ENCODE measurements at regions not wholly inside any gene's neighbourhood (a gene's known extent, or its start where the extent isn't known, plus 50 kb on each side); places are given as distances from the start of the nearest gene placed in this dataset.

DNA sequence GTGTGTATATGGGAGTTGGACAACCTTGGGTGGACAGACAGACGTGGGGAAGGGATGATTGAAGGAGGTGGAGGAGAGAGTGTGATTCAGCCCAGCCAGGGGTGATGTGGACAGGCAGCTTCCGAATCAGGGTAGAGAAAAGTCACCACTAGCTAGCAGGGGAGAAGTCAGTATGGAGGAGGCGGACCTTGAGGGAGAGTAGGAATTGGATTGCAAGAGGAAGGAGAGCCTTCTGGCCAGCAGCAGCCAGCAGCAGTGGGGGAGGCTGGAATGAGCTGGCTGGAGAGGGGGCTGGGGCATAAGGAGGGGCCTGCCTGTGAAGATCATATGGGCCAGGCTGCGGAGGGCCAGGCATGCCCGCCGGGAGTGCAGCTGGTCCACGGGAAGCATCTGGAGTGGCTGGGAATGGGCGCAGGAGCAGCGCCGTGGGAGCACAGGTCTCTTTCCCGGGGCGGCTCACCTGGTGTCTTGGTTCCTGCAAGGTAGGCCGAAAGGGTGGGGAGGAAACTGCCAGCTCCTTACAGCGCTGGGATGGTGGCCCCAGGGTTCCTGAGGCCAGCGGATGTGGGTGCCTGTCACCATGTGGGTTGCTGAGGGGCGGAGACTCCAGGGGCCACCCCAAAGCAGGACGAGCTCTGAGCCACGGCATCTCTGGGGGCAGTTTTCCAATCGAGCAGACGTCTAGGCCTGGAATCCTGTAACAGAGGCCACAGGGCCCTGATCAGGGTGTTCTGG is 235.3 kb downstream of the SEC14L1 start:
- peak; percentile 78 to 83 for DNase-seq
- Histone ChIP-seq H3K27me3 (no peaks in the 10 kb centered on the region), H3K9me3 (replicated peaks) (no peaks in the 10 kb centered on the region), H3K4me1 (peaks cover 60% of the 10 kb centered on the region), H3K36me3 (no peaks in the 10 kb centered on the region), H3K27ac (peak overlapping the region; percentile 69), H3K4me3 (peak overlapping the region; percentile 80)

DNA sequence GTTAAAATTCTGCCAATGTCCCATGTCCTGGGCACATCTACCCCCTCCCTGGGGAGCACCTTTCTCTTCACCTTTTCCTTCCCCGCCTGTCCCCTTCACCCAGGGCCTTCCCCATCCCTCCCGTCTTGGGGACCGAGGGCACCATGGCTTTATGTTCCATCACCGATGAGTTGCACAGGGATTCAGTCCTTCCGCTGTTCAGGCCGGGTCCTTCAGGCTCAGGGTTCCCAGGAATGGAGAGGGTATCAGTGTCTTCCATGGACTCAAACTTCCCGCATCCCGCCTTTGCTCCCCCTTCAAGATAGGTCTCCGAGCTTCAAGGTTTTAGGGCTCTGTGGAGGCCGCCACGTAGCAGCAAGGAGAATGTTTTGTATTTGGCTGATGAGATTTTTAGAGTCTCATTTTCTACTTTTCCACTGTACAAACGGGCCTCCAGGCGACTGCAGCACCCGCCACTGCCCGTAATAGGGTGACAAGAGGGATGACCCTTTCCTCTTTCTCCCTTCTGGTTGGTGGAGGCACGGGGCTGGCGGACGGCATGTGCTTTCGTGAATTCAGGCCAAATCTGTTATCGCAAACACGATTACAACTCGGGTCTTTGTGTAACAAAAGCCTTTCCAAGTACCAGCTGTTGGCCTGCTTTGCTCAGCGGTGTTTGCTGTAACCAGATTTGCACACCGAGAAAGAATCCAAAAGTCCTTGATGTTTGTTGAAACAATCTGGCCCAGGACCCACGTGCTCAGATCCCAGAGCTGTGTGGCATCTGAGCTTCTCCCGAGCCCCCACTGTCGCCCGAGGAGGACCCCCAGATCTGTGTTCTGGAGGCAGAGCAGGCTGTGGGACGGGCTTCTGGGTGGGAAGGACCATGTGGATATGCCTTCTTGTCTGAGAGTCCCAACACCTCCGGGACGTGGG is 236.3 kb downstream of the SEC14L1 start:
- no peaks in the 10 kb centered on the region for H3K27me3 ChIP-seq
- no peaks in the 10 kb centered on the region for H3K9me3 ChIP-seq (replicated peaks)
- H3K27ac ChIP-seq: peak overlapping the region; percentile 69
- DNase-seq: peak; percentile 89 to 95
- H3K4me1 ChIP-seq: peaks cover 61% of the 10 kb centered on the region
- H3K4me3 ChIP-seq: peak overlapping the region; percentile 80
- no peaks in the 10 kb centered on the region for H3K36me3 ChIP-seq

DNA sequence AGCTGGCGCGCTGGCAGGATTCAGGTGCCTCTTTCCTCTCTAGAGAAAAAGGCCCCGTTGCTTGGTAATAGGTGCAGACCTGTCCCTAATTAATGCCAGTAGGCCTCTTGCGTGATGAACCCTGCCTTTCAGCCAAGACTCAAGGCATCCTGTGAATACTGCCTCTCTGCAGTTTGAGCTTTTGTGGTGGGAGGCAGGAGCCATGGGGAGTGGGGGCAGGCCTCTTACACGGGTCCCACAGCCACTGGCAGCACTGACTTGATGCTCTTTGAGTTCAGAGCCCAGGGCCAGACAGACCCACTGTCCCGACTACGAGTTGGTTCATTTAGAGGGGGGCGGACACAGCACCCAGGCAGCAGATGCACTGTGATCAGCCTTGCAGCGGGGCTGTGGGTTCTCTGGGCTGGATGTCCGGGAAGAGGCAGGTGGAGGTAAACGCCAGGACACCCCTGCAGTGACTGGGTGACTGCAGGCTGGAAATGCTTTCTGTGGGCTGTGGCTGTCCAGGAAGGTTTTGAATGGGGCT is 237.0 kb downstream of the SEC14L1 start:
- Histone ChIP-seq H3K27me3 (no peaks in the 10 kb centered on the region), H3K9me3 (replicated peaks) (no peaks in the 10 kb centered on the region), H3K27ac (peak overlapping the region; percentile 69), H3K4me1 (peaks cover 63% of the 10 kb centered on the region), H3K36me3 (no peaks in the 10 kb centered on the region), H3K4me3 (no peak overlapping the region; the same call in 1 of the 2 replicates)
- DNase-seq: no peak

DNA sequence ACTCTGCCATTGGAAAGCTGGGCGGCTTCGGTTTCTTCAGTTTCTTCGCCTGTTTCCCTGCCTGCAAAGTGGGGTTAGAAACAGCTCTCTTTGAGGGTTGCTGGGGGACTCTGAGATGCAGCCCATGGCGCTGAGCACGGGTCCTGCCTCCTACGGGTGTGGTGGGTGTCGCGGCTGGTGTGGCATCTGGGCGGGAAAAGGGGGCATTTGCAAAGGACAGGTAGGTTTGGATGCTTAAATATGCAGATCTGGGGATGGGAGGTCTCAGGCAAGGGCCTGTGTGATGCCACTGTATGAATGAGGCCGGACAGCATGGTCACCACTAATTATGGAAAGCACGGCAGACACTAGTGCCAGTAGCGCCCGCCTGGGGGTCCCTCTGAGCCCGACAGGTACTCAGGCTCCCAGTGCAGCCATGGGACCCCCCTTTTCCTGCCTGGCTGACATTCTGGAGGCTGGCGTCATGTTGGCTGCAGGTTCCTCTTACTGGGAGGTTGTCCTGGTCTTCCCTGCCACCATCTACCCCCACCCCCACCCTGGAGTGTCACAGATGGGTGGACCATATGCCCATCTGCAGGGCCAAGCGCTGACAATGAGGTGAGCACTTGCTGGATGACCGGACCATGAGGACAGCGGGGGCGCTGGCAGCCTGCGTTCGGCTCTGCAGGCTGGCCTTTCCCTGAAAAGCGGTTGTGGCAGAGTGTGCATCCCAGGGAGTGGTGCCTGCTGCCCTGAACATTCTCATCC is 237.7 kb downstream of the SEC14L1 start:
- H3K4me1 ChIP-seq: peaks cover 69% of the 10 kb centered on the region
- H3K36me3 ChIP-seq: no peaks in the 10 kb centered on the region
- no peak overlapping the region for H3K4me3 ChIP-seq
- no peak for DNase-seq
- no peaks in the 10 kb centered on the region for H3K9me3 ChIP-seq (replicated peaks)
- no peak overlapping the region for H3K27ac ChIP-seq
- H3K27me3 ChIP-seq: no peaks in the 10 kb centered on the region

DNA sequence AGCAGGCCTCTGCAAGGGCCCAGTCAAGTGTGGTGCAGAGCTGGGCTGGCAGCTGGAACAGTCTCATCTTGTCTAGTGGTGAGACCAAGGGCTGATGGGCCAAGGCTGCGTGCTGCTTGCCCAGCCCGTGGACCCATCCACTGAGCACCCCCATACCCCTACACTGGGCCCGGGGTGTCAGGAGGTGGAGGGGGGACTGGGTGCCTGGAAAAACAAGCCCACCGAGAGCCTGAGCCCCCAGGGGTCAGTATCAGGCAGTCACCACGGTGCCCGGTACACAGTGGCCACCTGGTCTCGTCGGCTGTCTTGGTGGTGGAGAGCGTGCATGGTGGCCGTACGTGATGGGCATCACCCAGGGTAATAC is 238.3 kb downstream of the SEC14L1 start:
- no peak overlapping the region for H3K27ac ChIP-seq
- H3K27me3 ChIP-seq: no peaks in the 10 kb centered on the region
- H3K4me3 ChIP-seq: no peak overlapping the region
- peaks cover 73% of the 10 kb centered on the region for H3K4me1 ChIP-seq
- no peak for DNase-seq
- no peaks in the 10 kb centered on the region for H3K36me3 ChIP-seq
- no peaks in the 10 kb centered on the region for H3K9me3 ChIP-seq (replicated peaks)

DNA sequence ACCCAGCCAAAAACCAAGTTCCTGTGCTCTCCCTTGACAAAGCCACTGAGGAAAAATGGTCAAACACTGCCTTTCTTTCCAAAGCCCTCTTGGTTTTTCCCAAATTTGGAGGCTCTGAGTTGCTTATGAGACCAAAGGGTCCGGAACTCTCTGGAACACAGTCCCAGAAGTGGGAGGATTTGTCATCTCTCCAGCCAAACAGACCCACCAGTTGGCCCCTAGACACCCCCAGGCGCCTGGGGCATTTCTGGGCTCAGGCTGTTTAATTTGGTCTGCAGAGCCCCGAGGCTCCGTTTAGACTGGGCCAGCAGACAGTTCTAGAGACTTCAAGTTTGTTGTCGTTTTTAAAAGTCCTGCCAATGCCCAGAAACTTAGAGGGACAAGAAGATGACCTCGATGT is 239.1 kb downstream of the SEC14L1 start:
- peaks cover 3% of the 10 kb centered on the region; the same call in 1 of the 2 replicates for H3K36me3 ChIP-seq
- H3K27me3 ChIP-seq: no peaks in the 10 kb centered on the region
- H3K9me3 ChIP-seq (replicated peaks): no peaks in the 10 kb centered on the region
- H3K4me3 ChIP-seq: no peak overlapping the region
- no peak for DNase-seq
- H3K4me1 ChIP-seq: peaks cover 73% of the 10 kb centered on the region
- no peak overlapping the region for H3K27ac ChIP-seq

DNA sequence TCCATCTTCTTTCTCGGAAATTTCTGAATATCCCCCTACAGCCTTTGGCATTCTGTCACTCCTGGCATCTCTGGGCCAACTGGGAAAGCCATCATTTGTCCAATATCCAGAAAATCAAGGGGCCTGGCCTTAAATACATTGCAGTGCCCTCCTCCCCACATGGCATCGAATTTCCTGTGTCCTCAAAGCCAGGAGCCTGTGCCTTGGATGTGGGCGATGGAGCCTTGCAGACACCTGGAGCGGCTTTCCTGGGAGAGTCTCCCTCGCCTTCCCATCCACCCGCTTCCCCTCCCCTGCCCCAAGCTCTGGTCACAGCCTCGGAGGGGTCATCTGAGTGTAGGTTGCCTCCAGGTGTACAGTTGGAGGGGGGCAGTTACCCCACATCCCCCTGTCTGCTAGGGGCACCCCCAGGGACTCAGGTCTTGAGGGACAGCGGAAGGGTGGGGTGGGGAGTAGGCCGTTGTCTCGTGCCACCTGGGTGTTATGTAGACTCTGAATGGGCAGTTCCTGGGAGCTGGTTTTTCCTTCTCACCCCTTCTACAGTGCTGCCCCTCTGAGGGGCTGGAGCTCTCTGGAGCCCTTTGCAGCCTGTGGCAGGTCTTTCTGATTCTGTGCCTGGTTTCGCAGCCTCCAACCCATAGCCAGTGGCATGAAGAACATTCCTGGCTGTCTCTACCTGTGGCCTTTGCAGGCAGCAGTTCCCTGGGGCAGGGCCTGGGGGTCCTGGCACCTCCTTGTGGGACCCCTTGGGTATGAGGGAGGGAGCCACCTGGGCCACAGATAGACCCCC is 239.8 kb downstream of the SEC14L1 start:
- H3K4me1 ChIP-seq: peaks cover 70% of the 10 kb centered on the region
- no peak overlapping the region for H3K4me3 ChIP-seq
- no peaks in the 10 kb centered on the region for H3K27me3 ChIP-seq
- no peak for DNase-seq
- H3K36me3 ChIP-seq: peaks cover 3% of the 10 kb centered on the region; the same call in 1 of the 2 replicates
- H3K27ac ChIP-seq: no peak overlapping the region; the same call in 1 of the 2 replicates
- H3K9me3 ChIP-seq (replicated peaks): no peaks in the 10 kb centered on the region

DNA sequence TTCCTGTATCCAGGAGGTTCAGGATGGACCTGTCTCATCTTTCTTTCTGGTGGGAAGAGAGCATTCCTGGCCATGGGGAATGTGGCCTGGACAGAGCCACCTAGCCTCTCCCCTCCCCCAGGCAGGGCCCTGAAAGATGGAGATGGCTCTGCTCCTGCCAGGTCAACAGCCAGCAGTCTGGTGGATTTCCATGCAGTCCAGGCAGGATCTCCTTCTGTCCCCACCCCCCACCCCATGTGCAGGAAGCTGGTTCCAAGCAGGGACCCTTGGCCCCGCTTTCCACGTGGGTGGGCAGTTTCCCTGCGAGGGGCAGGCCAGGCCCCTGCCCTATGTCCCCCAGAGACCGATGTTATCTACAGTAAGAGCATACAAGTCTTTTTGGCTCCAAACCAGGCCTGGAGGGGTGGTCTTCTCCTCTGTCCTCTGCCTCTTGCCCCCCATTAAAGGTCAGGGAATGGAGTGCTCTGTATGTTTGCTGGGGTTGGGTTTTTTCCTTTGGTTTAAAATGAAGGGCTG is 240.5 kb downstream of the SEC14L1 start:
- no peaks in the 10 kb centered on the region for H3K9me3 ChIP-seq (replicated peaks)
- no peak overlapping the region for H3K4me3 ChIP-seq
- H3K36me3 ChIP-seq: peaks cover 3% of the 10 kb centered on the region; the same call in 1 of the 2 replicates
- H3K27me3 ChIP-seq: no peaks in the 10 kb centered on the region
- H3K27ac ChIP-seq: no peak overlapping the region; the same call in 1 of the 2 replicates
- DNase-seq: peak; percentile 48 to 49
- H3K4me1 ChIP-seq: peaks cover 70% of the 10 kb centered on the region

DNA sequence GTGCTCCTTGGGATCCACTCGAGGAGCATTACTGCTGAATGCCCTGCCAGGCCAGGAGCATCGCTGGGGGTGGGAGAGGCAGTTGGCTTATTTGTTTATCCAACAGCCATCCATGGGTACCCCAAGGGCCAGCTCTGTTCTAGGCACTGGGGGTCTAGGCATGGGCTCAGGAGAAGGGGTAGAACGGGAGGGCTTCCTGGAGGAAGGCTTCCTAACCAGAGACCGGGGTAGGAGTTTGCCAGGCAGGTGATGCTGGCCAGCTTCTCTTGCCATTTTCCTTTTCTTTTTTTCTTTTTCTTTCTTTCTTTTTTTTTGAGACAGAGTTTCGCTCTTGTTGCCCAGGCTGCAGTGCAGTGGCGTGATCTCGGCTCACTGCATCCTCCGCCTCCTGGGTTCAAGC is 241.0 kb downstream of the SEC14L1 start:
- Histone ChIP-seq H3K27ac (no peak overlapping the region; the same call in 1 of the 2 replicates), H3K27me3 (no peaks in the 10 kb centered on the region), H3K9me3 (replicated peaks) (no peaks in the 10 kb centered on the region), H3K4me1 (peaks cover 70% of the 10 kb centered on the region), H3K4me3 (no peak overlapping the region), H3K36me3 (peaks cover 3% of the 10 kb centered on the region; the same call in 1 of the 2 replicates)
- no peak for DNase-seq

DNA sequence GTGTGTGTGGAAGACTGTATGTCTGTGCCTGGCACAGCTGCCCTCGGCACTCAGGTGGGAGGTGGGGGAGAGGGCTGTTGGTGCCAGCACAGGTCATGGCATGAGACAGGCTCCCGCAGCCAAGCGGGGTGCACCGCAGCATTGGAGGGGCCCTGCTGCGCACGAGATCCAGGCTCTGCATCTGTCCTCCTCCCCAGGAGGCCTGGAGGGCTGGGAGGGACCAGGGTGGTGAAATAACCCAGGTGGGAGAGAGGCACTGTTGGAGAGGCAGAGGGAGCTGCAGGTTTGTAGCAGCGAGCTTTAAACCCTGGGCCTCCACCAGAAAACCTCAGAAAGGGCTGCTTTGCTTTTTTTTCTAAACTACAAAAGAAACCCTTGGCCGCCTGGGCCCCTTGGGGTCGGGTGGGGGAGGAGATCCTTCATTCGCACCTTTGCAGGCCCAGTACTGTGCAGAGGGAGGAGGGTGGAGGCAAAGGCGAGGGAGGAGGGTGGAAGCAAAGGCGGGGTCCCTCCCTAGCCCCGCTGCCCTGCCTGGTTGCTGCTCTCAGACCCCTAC is 241.7 kb downstream of the SEC14L1 start:
- H3K27me3 ChIP-seq: no peaks in the 10 kb centered on the region
- peaks cover 3% of the 10 kb centered on the region; the same call in 1 of the 2 replicates for H3K36me3 ChIP-seq

DNA sequence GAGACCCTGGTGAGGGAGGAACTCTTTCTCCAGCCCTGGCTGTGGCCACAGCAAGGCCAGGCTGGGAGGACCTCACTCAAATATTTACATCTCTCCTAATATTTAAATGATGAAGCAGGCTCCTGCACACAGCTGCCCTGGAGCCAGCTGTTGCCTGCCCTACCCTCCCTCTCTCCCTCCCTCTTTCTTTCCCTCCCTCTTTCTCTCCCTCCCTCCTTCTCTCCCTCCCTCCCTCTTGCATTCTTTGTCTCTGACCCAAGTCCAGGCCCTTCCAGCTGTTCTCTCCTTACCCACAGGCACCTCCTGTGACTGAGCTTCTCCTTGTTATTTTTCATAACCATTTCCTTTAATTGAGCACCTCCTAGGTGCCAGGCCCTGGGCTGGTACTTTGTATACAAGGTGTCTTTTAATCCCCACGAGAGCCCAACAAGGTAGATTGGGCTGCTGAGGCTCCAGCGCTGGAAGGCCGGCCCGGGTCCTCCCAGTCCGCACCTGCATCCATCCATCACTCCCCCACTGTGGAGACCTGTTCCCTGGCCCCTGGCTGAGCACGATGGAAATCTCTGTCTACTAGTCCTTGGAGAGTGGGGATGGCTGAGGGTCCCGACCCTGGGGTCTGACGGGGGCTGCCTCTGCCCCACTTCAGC is 242.3 kb downstream of the SEC14L1 start:
- DNase-seq: peak; percentile 87 to 95
- H3K27me3 ChIP-seq: no peaks in the 10 kb centered on the region
- peaks cover 63% of the 10 kb centered on the region for H3K4me1 ChIP-seq

More for the DNA sequence above, 241.7 kb downstream of the SEC14L1 start:
- Histone ChIP-seq H3K4me3 (no peak overlapping the region), H3K27ac (peak overlapping the region; percentile 80), H3K9me3 (replicated peaks) (no peaks in the 10 kb centered on the region), H3K4me1 (peaks cover 67% of the 10 kb centered on the region)
- DNase-seq: peak in 1 of 2 experiments; percentile 55

DNA sequence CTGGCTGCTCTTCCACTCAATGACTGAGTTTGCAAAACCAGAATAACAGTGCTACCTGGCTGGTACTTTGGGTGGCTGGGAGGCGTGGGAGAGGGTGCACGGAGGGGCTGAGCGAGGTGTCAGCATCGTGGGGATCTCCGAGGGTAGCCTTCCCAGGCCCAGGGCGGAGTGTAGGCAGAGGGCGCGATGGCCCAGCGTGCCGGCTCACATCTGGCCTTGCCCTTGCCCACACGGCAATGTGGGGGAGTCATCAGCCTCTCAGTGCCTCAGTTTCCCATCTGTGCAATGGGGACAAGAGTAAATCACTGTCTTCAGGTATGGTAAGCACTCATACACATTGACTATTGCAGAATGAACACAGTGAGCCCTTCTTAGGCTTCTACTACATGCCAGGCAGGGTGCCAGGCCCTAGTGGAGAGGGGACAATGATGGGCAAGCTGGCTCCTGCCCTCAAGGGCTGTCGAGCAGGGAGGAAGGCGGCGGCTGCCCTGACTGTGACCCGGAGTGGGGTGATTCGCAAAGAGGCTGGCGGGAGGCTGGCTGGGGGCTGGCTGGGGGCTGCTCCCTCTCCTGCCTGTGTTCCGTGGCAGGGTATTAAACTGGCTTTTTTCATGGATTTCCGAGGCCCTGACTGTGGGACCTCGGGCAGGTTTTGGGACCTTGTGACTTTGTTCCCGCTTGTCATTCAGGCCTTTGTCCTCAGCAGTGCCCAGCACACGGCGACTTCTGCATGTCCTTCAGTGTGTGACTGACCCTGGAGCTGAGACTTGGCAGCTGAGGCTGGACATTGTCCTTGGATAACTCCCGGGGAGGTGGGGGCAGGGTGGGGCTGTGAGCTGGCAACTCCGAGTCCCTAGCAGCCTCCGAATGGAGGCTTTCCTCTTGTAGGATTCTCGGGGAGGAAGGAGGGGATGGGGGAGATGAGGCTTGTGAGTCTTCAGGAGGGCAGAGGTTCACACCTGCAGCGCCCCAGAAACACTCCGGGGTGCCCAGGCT is 243.1 kb downstream of the SEC14L1 start:
- no peaks in the 10 kb centered on the region for H3K9me3 ChIP-seq (replicated peaks)
- H3K27ac ChIP-seq: peak overlapping the region; percentile 80
- no peaks in the 10 kb centered on the region for H3K27me3 ChIP-seq
- no peak for DNase-seq
- peaks cover 3% of the 10 kb centered on the region; the same call in 1 of the 2 replicates for H3K36me3 ChIP-seq
- peaks cover 70% of the 10 kb centered on the region for H3K4me1 ChIP-seq
- no peak overlapping the region for H3K4me3 ChIP-seq

More for the DNA sequence above, 242.3 kb downstream of the SEC14L1 start:
- H3K36me3 ChIP-seq: peaks cover 3% of the 10 kb centered on the region; the same call in 1 of the 2 replicates
- H3K4me3 ChIP-seq: no peak overlapping the region
- peak overlapping the region; percentile 80 for H3K27ac ChIP-seq
- no peaks in the 10 kb centered on the region for H3K9me3 ChIP-seq (replicated peaks)
